ENCODE measurements at regions not wholly inside any gene's neighbourhood (a gene's known extent, or its start where the extent isn't known, plus 50 kb on each side); places are given as distances from the start of the nearest gene placed in this dataset.

DNA sequence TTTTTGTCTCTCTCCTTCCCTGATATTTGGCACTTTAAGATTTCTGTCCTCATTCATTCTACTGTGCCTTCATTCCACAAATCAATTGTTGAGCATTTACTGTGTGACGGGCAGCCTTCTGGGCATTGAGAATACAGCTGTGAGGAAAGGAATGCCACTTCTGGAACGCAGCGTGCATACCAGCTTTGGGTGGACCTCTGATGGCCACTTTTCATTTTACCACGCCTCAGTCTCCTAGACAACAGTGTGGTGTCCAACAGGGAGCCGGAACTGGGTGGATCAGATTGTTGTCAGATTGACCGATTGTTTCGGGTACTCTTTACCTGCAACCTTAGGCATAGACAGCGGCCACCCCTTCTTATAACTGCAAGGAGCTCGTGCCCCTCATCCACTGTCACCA, 222.7 kb upstream of the DPP6 start:
- no peaks in the 10 kb centered on the region for H3K79me2 ChIP-seq (ENCODE audit: control insufficient read depth, insufficient read depth, low read length)
- no peak overlapping the region for H2BK15ac ChIP-seq (replicated peaks; ENCODE audit: low read depth)
- no peak overlapping the region for H3K18ac ChIP-seq (ENCODE audit: low read length)
- no peaks in the 10 kb centered on the region for H3K79me1 ChIP-seq (ENCODE audit: low read length)
- no peak overlapping the region for H4K5ac ChIP-seq (ENCODE audit: low read length)
- no peak overlapping the region for H3K27ac ChIP-seq (ENCODE audit: low read depth, low read length)
- H2BK120ac ChIP-seq (ENCODE audit: low read depth, low read length) = no peak overlapping the region
- no peak overlapping the region for H3K4ac ChIP-seq (ENCODE audit: low read depth, low read length)
- H3K36me3 ChIP-seq (ENCODE audit: control insufficient read depth, insufficient read depth, low read length) = no peaks in the 10 kb centered on the region
- no peak overlapping the region for H3K4me3 ChIP-seq (ENCODE audit: low read length)
- no peaks in the 10 kb centered on the region for H3K27me3 ChIP-seq (ENCODE audit: insufficient read depth, low read length, poor library complexity)
- no peak overlapping the region for H3K56ac ChIP-seq (ENCODE audit: low read length)
- H4K8ac ChIP-seq (ENCODE audit: low read depth, low read length) = no peak overlapping the region
- no peak overlapping the region for H2BK5ac ChIP-seq (ENCODE audit: low read length)
- no CpG with 5 or more reads among the region's 9 CpGs for WGBS (ENCODE audit: extremely low coverage, insufficient coverage, low lambda C conversion rate)
- no peak overlapping the region for H3K4me2 ChIP-seq (ENCODE audit: low read length)
- H3K9ac ChIP-seq (ENCODE audit: low read length) = no peak overlapping the region
- no peak overlapping the region for H2AK5ac ChIP-seq (ENCODE audit: low read length)
- no peak overlapping the region for H3K23ac ChIP-seq (ENCODE audit: low read length)
- DNase-seq = no peak
- H3K4me1 ChIP-seq (ENCODE audit: control insufficient read depth, low read depth, low read length) = no peaks in the 10 kb centered on the region

- H3K56ac ChIP-seq (ENCODE audit: low read length) = no peak overlapping the region
- no peak overlapping the region for H4K5ac ChIP-seq (ENCODE audit: low read length)
- no peak overlapping the region for H3K18ac ChIP-seq (ENCODE audit: low read length)
- H2BK120ac ChIP-seq (ENCODE audit: low read depth, low read length) = no peak overlapping the region
- H2BK5ac ChIP-seq (ENCODE audit: low read length) = no peak overlapping the region
- H3K27ac ChIP-seq (ENCODE audit: low read depth, low read length) = no peak overlapping the region
- H3K4me2 ChIP-seq (ENCODE audit: low read length) = no peak overlapping the region
- no peak overlapping the region for H2BK15ac ChIP-seq (replicated peaks; ENCODE audit: low read depth)
- no peak overlapping the region for H3K4ac ChIP-seq (ENCODE audit: low read depth, low read length)
- H3K36me3 ChIP-seq (ENCODE audit: control insufficient read depth, insufficient read depth, low read length) = no peaks in the 10 kb centered on the region
- no peak overlapping the region for H2AK5ac ChIP-seq (ENCODE audit: low read length)
- DNase-seq = no peak
- no peak overlapping the region for H3K9ac ChIP-seq (ENCODE audit: low read length)
- H3K79me1 ChIP-seq (ENCODE audit: low read length) = no peaks in the 10 kb centered on the region
- no peak overlapping the region for H4K8ac ChIP-seq (ENCODE audit: low read depth, low read length)
- no peaks in the 10 kb centered on the region for H3K79me2 ChIP-seq (ENCODE audit: control insufficient read depth, insufficient read depth, low read length)
- no peaks in the 10 kb centered on the region for H3K4me1 ChIP-seq (ENCODE audit: control insufficient read depth, low read depth, low read length)
- H3K23ac ChIP-seq (ENCODE audit: low read length) = no peak overlapping the region
- no peaks in the 10 kb centered on the region for H3K27me3 ChIP-seq (ENCODE audit: insufficient read depth, low read length, poor library complexity)
- WGBS (ENCODE audit: extremely low coverage, insufficient coverage, low lambda C conversion rate) = no CpG with 5 or more reads among the region's 4 CpGs
- H3K4me3 ChIP-seq (ENCODE audit: low read length) = no peak overlapping the region
Measured at GRCh38 chr7:153832160-153832559, 220.0 kb upstream of the DPP6 start.

DNA sequence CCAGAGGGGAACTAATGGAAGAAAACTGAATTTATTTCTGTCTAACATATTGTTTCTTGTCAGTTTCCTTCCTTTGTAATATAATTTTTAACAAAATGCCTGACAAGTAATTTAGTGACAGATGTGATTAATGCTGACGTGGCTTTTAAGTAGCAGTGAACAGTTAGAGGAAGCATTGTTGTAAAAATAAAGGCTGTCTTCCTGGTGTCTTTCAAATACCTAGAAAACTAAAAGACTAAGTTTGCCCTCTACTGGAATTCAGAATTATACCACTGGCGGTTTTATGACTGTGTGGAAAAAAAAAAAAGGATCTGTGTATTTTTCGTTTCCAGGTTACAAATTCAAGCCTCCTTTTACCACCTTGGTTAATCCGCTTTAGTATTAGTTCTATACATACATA, 217.1 kb upstream of the DPP6 start:
- Histone ChIP-seq H3K4me3 (ENCODE audit: low read length) (no peak overlapping the region), H3K4me2 (ENCODE audit: low read length) (no peak overlapping the region), H4K8ac (ENCODE audit: low read depth, low read length) (no peak overlapping the region), H3K4ac (ENCODE audit: low read depth, low read length) (no peak overlapping the region), H3K23ac (ENCODE audit: low read length) (no peak overlapping the region), H3K9ac (ENCODE audit: low read length) (no peak overlapping the region), H3K27ac (ENCODE audit: low read depth, low read length) (no peak overlapping the region), H3K36me3 (ENCODE audit: control insufficient read depth, insufficient read depth, low read length) (no peaks in the 10 kb centered on the region), H2BK15ac (replicated peaks; ENCODE audit: low read depth) (no peak overlapping the region), H4K5ac (ENCODE audit: low read length) (no peak overlapping the region), H3K79me2 (ENCODE audit: control insufficient read depth, insufficient read depth, low read length) (no peaks in the 10 kb centered on the region), H3K4me1 (ENCODE audit: control insufficient read depth, low read depth, low read length) (no peaks in the 10 kb centered on the region), H2BK120ac (ENCODE audit: low read depth, low read length) (no peak overlapping the region), H3K18ac (ENCODE audit: low read length) (no peak overlapping the region), H3K79me1 (ENCODE audit: low read length) (no peaks in the 10 kb centered on the region), H2AK5ac (ENCODE audit: low read length) (no peak overlapping the region), H3K56ac (ENCODE audit: low read length) (no peak overlapping the region), H3K27me3 (ENCODE audit: insufficient read depth, low read length, poor library complexity) (no peaks in the 10 kb centered on the region), H2BK5ac (ENCODE audit: low read length) (no peak overlapping the region)
- DNase-seq = peak; percentile 15
- WGBS (ENCODE audit: extremely low coverage, insufficient coverage, low lambda C conversion rate) = no CpG with 5 or more reads among the region's 4 CpGs

DNA sequence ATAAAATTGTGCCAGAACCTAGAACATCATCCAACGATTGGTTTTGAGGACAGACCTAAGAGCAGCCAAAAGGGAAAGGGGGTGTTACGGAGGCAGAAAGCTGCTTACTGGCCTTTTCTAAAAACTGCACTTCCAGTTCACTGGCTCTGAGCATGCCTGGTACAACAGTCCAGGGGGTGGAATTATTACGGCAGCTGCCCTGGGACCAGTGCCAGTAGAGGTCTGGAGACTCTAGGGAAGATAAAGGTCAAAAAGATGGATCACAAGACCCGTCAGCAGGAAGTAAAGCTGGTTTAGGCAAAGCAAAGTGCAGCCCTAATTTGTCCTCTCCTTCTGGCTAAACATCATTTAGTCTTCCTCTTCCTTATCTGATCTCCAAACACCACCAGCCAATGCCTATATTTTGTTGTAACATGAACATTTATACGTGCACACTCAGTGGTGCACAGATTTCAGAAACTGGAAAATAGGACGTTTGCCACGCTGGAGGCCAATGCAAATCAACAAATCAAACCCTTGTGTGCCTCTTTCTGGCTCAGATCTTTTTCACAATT, 216.4 kb upstream of the DPP6 start:
- H2AK5ac ChIP-seq (ENCODE audit: low read length) = no peak overlapping the region
- no peak overlapping the region for H2BK5ac ChIP-seq (ENCODE audit: low read length)
- H2BK15ac ChIP-seq (replicated peaks; ENCODE audit: low read depth) = no peak overlapping the region
- H3K56ac ChIP-seq (ENCODE audit: low read length) = no peak overlapping the region
- no peak overlapping the region for H3K23ac ChIP-seq (ENCODE audit: low read length)
- H3K36me3 ChIP-seq (ENCODE audit: control insufficient read depth, insufficient read depth, low read length) = no peaks in the 10 kb centered on the region
- WGBS (ENCODE audit: extremely low coverage, insufficient coverage, low lambda C conversion rate) = no CpG with 5 or more reads among the region's 7 CpGs
- H3K79me2 ChIP-seq (ENCODE audit: control insufficient read depth, insufficient read depth, low read length) = no peaks in the 10 kb centered on the region
- H3K27me3 ChIP-seq (ENCODE audit: insufficient read depth, low read length, poor library complexity) = no peaks in the 10 kb centered on the region
- no peaks in the 10 kb centered on the region for H3K79me1 ChIP-seq (ENCODE audit: low read length)
- no peak overlapping the region for H3K4me2 ChIP-seq (ENCODE audit: low read length)
- no peak overlapping the region for H3K27ac ChIP-seq (ENCODE audit: low read depth, low read length)
- H3K4ac ChIP-seq (ENCODE audit: low read depth, low read length) = no peak overlapping the region
- H3K18ac ChIP-seq (ENCODE audit: low read length) = no peak overlapping the region
- H3K4me3 ChIP-seq (ENCODE audit: low read length) = no peak overlapping the region
- no peak overlapping the region for H4K5ac ChIP-seq (ENCODE audit: low read length)
- DNase-seq = no peak
- H2BK120ac ChIP-seq (ENCODE audit: low read depth, low read length) = no peak overlapping the region
- no peaks in the 10 kb centered on the region for H3K4me1 ChIP-seq (ENCODE audit: control insufficient read depth, low read depth, low read length)
- H4K8ac ChIP-seq (ENCODE audit: low read depth, low read length) = no peak overlapping the region
- no peak overlapping the region for H3K9ac ChIP-seq (ENCODE audit: low read length)

- no peaks in the 10 kb centered on the region for H3K4me1 ChIP-seq (ENCODE audit: control insufficient read depth, low read depth, low read length)
- H2AK5ac ChIP-seq (ENCODE audit: low read length) = no peak overlapping the region
- no CpG with 5 or more reads among the region's 4 CpGs for WGBS (ENCODE audit: extremely low coverage, insufficient coverage, low lambda C conversion rate)
- H2BK15ac ChIP-seq (replicated peaks; ENCODE audit: low read depth) = no peak overlapping the region
- H2BK5ac ChIP-seq (ENCODE audit: low read length) = no peak overlapping the region
- H3K23ac ChIP-seq (ENCODE audit: low read length) = no peak overlapping the region
- H3K4me2 ChIP-seq (ENCODE audit: low read length) = no peak overlapping the region
- no peak overlapping the region for H3K27ac ChIP-seq (ENCODE audit: low read depth, low read length)
- H3K4ac ChIP-seq (ENCODE audit: low read depth, low read length) = no peak overlapping the region
- no peak overlapping the region for H2BK120ac ChIP-seq (ENCODE audit: low read depth, low read length)
- H3K9ac ChIP-seq (ENCODE audit: low read length) = no peak overlapping the region
- no peaks in the 10 kb centered on the region for H3K27me3 ChIP-seq (ENCODE audit: insufficient read depth, low read length, poor library complexity)
- H3K36me3 ChIP-seq (ENCODE audit: control insufficient read depth, insufficient read depth, low read length) = no peaks in the 10 kb centered on the region
- H4K8ac ChIP-seq (ENCODE audit: low read depth, low read length) = no peak overlapping the region
- H3K79me1 ChIP-seq (ENCODE audit: low read length) = no peaks in the 10 kb centered on the region
- H3K4me3 ChIP-seq (ENCODE audit: low read length) = no peak overlapping the region
- no peaks in the 10 kb centered on the region for H3K79me2 ChIP-seq (ENCODE audit: control insufficient read depth, insufficient read depth, low read length)
- H3K56ac ChIP-seq (ENCODE audit: low read length) = no peak overlapping the region
- H4K5ac ChIP-seq (ENCODE audit: low read length) = no peak overlapping the region
- no peak for DNase-seq
- no peak overlapping the region for H3K18ac ChIP-seq (ENCODE audit: low read length)
Measured at GRCh38 chr7:153838591-153838990, 213.6 kb upstream of the DPP6 start.

GRCh38 chr7:153840861-153841260, 211.3 kb upstream of the DPP6 start:
- Histone ChIP-seq H4K8ac (ENCODE audit: low read depth, low read length) (no peak overlapping the region), H3K23ac (ENCODE audit: low read length) (no peak overlapping the region), H4K5ac (ENCODE audit: low read length) (no peak overlapping the region), H3K27ac (ENCODE audit: low read depth, low read length) (no peak overlapping the region), H3K4ac (ENCODE audit: low read depth, low read length) (no peak overlapping the region), H3K18ac (ENCODE audit: low read length) (no peak overlapping the region), H3K36me3 (ENCODE audit: control insufficient read depth, insufficient read depth, low read length) (no peaks in the 10 kb centered on the region), H2BK5ac (ENCODE audit: low read length) (no peak overlapping the region), H3K27me3 (ENCODE audit: insufficient read depth, low read length, poor library complexity) (no peaks in the 10 kb centered on the region), H3K79me2 (ENCODE audit: control insufficient read depth, insufficient read depth, low read length) (no peaks in the 10 kb centered on the region), H3K79me1 (ENCODE audit: low read length) (no peaks in the 10 kb centered on the region), H3K4me3 (ENCODE audit: low read length) (no peak overlapping the region), H3K9ac (ENCODE audit: low read length) (no peak overlapping the region), H2BK15ac (replicated peaks; ENCODE audit: low read depth) (no peak overlapping the region), H2AK5ac (ENCODE audit: low read length) (no peak overlapping the region), H3K4me1 (ENCODE audit: control insufficient read depth, low read depth, low read length) (no peaks in the 10 kb centered on the region), H3K56ac (ENCODE audit: low read length) (no peak overlapping the region), H3K4me2 (ENCODE audit: low read length) (no peak overlapping the region), H2BK120ac (ENCODE audit: low read depth, low read length) (no peak overlapping the region)
- no CpG with 5 or more reads among the region's 5 CpGs for WGBS (ENCODE audit: extremely low coverage, insufficient coverage, low lambda C conversion rate)
- no peak for DNase-seq

Measured in mesendoderm (in vitro differentiated cells).